Ascending aorta (tissue), 2 donors: ENCODE measurements at regions not wholly inside any gene's neighbourhood (a gene's known extent, or its start where the extent isn't known, plus 50 kb on each side); places are given as distances from the start of the nearest gene placed in this dataset.
"Not testable (repeated sequence)": the region's sequence is repeated elsewhere in the genome, so short reads cannot be mapped to it uniquely, and the experiment has no call there.

ENCODE experiments used
- DNase-seq, 2 donors: peaks; one replicate each; pipeline ENCODE4 v3.0.0-alpha.2; 2019; ENCODE audit warnings: low spot score in 2 of 2
- H3K27ac ChIP-seq, 2 donors: fragments of 200-600 bp; sonication (generic); one replicate each; pipeline ENCODE4 v1.5.1; 2016 to 2017; ENCODE audit warnings: mild to moderate bottlenecking in 1 of 2
- H3K27me3 ChIP-seq: fragments of 200-600 bp; sonication (generic); one replicate; pipeline ENCODE4 v1.5.1; 2017
- H3K36me3 ChIP-seq, 2 donors: fragments of 200-600 bp; sonication (generic); one replicate each; pipeline ENCODE4 v1.5.1; 2016
- H3K4me1 ChIP-seq, 2 donors: fragments of 200-600 bp; sonication (generic); one replicate each; pipeline ENCODE4 v1.5.1; 2016 to 2017; ENCODE audit warnings: mild to moderate bottlenecking in 1 of 2
- H3K4me3 ChIP-seq, 2 donors: fragments of 200-600 bp; sonication (generic); one replicate each; pipeline ENCODE4 v1.5.1; 2016 to 2017; ENCODE audit warnings: mild to moderate bottlenecking in 1 of 2
- H3K9me3 ChIP-seq, 2 donors: fragments of 200-600 bp; sonication (generic); one replicate each; pipeline ENCODE4 v1.5.1; 2016
- CTCF ChIP-seq, 3 experiments: fragments of 200-600 bp in 2 of 3; fragments of 450-650 bp in 1 of 3; sonication (generic) in 2 of 3; IDR thresholded peaks; one replicate each; pipeline ENCODE4 v1.5.1; 2016 to 2019; ENCODE audit warnings: antibody characterized with exemption in 3 of 3, mild to moderate bottlenecking in 1 of 3, moderate library complexity in 1 of 3
- intact Hi-C: fragments of 100-400 bp; cut with DNase I; formaldehyde crosslinking; loops from one replicate; pipeline ENCODE4 v1.15.1; 2023

DNA sequence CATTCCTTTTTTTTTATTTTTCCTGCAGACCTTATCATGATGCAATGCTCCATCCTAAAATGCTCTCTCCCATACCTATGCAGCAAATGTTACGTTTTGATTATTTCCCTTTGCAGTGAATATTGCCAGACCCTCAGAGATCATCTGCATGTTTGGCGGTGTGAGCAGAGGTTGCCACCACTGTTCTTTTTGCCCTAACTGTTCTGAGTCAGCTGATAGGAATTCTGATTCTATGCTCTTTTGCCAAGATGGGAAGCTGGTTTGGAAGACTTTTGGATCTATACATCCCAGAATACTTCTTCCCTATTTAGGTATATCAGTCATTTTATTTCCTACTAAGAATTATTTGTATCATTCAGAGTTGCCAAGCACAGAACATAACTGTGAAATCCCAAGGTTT, 130.5 kb downstream of the KLF6 start:
- Histone ChIP-seq H3K27ac (no peak overlapping the region), H3K4me3 (no peak overlapping the region), H3K9me3 (no peaks in the 10 kb centered on the region), H3K36me3 (no peaks in the 10 kb centered on the region), H3K27me3 (no peaks in the 10 kb centered on the region), H3K4me1 (peaks cover 0 to 4% of the 10 kb centered on the region in 2 donors)
- intact Hi-C loops = no loop called here
- no peak for DNase-seq
- no peak for TF ChIP-seq CTCF (IDR thresholded peaks at IDR 0.05)

- peak overlapping the region in 1 of 2 donors; percentile 57 for H3K4me3 ChIP-seq
- H3K4me1 ChIP-seq, intact Hi-C loops, H3K27ac ChIP-seq, H3K36me3 ChIP-seq, DNase-seq, H3K9me3 ChIP-seq, H3K27me3 ChIP-seq: not testable (repeated sequence)
Observed at GRCh38 chr10:3653303-3653702, 131.7 kb downstream of the KLF6 start.

GRCh38 chr10:3652886-3653285, 132.1 kb downstream of the KLF6 start:
- Histone ChIP-seq H3K27me3 (no peaks in the 10 kb centered on the region), H3K27ac (no peak overlapping the region), H3K36me3 (no peaks in the 10 kb centered on the region), H3K9me3 (no peaks in the 10 kb centered on the region), H3K4me3 (peak overlapping the region in 1 of 2 donors; percentile 57), H3K4me1 (peaks cover 0 to 4% of the 10 kb centered on the region in 2 donors)
- intact Hi-C loops = no loop called here
- TF ChIP-seq CTCF (IDR thresholded peaks at IDR 0.05) = no peak
- no peak for DNase-seq

GRCh38 chr10:3651969-3652653, 132.9 kb downstream of the KLF6 start:
- no peak for DNase-seq
- peaks cover 0 to 4% of the 10 kb centered on the region in 2 donors for H3K4me1 ChIP-seq

GRCh38 chr10:3648576-3648975, 136.4 kb downstream of the KLF6 start:
- Histone ChIP-seq H3K4me3 (no peak overlapping the region), H3K27ac (no peak overlapping the region), H3K9me3 (no peaks in the 10 kb centered on the region), H3K36me3 (no peaks in the 10 kb centered on the region), H3K4me1 (peaks cover 0 to 1% of the 10 kb centered on the region in 2 donors), H3K27me3 (no peaks in the 10 kb centered on the region)
- intact Hi-C loops = no loop called here
- DNase-seq = no peak
- no peak for TF ChIP-seq CTCF (IDR thresholded peaks at IDR 0.05)

More at GRCh38 chr10:3651969-3652653, 132.9 kb downstream of the KLF6 start:
- no peaks in the 10 kb centered on the region for H3K9me3 ChIP-seq
- no peak for TF ChIP-seq CTCF (IDR thresholded peaks at IDR 0.05)
- H3K27ac ChIP-seq = no peak overlapping the region
- intact Hi-C loops = no loop called here
- H3K4me3 ChIP-seq = no peak overlapping the region
- no peaks in the 10 kb centered on the region for H3K36me3 ChIP-seq
- no peaks in the 10 kb centered on the region for H3K27me3 ChIP-seq

DNA sequence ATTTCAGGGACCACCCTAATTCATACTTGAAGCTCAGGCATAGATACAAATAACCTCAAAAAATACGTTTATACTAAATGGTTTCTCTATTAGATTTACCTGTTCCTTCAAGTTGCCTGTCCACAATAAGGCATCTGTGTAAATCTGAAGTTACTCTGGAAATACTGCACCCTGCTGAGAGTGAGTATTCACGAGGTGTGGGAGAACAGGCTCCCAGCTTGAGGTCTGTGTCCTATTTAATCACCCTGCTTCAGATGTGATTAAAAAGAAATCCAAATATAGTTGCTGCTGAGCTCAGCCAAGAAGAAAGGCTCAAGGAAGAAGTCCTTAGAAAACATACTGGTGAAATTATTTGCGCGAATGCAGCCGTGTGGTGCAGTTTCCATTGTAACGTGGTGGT, 136.8 kb downstream of the KLF6 start:
- H3K4me3 ChIP-seq = no peak overlapping the region
- no peaks in the 10 kb centered on the region for H3K36me3 ChIP-seq
- no peak for DNase-seq
- no peak overlapping the region for H3K27ac ChIP-seq
- no peaks in the 10 kb centered on the region for H3K27me3 ChIP-seq
- no peaks in the 10 kb centered on the region for H3K9me3 ChIP-seq
- H3K4me1 ChIP-seq = no peaks in the 10 kb centered on the region
- TF ChIP-seq CTCF (IDR thresholded peaks at IDR 0.05) = no peak
- intact Hi-C loops = no loop called here
